H7 (cell line): ENCODE measurements at regions not wholly inside any gene's neighbourhood (a gene's known extent, or its start where the extent isn't known, plus 50 kb on each side); places are given as distances from the start of the nearest gene placed in this dataset.
A peak's percentile ranks its signal among the peaks of the same experiment; 100 is the strongest.
"Not testable (repeated sequence)": the region's sequence is repeated elsewhere in the genome, so short reads cannot be mapped to it uniquely, and the experiment has no call there.

Source experiments
- DNase-seq: peaks from one replicate; pipeline ENCODE4 v3.0.0; 2012
- H3K27me3 ChIP-seq: 2 replicates; pipeline ENCODE4 v1.6.0; 2011; ENCODE audit warnings: mild to moderate bottlenecking, low read length; ENCODE audit not compliant: control insufficient read depth, insufficient read depth
- H3K36me3 ChIP-seq: replicated peaks from 2 replicates; pipeline ENCODE4 v1.5.1; 2011; ENCODE audit warnings: low read length; ENCODE audit not compliant: control insufficient read depth, insufficient read depth
- H3K4me3 ChIP-seq: 2 replicates; pipeline ENCODE4 v1.5.1; 2011; ENCODE audit warnings: low read depth, mild to moderate bottlenecking, control low read depth, low read length, moderate library complexity; ENCODE audit not compliant: insufficient read depth

DNA sequence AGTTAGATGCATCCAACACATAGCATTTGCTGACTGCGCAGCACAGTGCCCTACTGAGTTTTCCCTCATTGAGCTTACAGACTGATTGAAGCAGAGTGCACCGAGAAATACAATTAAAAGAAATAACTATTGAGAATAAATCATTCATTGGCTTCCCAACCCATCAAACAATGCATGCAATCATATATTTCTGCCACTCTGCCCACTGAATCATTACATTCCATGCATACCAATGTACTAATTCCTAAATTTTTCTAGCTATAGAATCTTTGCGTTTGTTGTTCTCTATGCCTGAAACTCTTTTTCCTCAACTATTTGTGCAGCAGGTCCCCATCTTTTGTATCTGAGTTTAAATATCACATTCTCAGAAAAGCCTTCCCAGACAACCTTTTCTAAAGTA lies 783.8 kb downstream of the SORCS1 start:
- Histone ChIP-seq H3K36me3 (no peaks in the 10 kb centered on the region), H3K27me3 (no peaks in the 10 kb centered on the region), H3K4me3 (no peak overlapping the region)
- no peak for DNase-seq

DNA sequence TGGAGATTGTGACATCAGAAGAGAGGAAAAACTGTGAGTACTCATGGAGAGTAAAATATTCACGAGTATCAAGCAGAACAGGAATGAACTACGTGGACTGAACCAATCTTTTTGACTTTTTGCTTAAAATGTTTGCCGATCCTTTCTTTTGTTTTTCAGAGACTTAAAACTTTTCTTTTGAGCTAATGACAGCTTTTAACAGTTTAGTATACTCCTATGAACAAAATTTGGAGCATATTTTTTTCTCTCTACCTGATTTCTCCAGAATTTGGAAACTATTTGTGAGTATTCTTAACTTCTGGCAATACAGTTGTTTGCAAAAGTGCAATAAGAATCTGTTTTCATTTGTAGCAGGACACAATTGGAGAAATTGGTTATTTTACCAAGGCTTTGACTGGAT lies 786.3 kb downstream of the SORCS1 start:
- H3K36me3 ChIP-seq: no peaks in the 10 kb centered on the region
- H3K27me3 ChIP-seq: no peaks in the 10 kb centered on the region
- no peak for DNase-seq
- H3K4me3 ChIP-seq: no peak overlapping the region

DNA sequence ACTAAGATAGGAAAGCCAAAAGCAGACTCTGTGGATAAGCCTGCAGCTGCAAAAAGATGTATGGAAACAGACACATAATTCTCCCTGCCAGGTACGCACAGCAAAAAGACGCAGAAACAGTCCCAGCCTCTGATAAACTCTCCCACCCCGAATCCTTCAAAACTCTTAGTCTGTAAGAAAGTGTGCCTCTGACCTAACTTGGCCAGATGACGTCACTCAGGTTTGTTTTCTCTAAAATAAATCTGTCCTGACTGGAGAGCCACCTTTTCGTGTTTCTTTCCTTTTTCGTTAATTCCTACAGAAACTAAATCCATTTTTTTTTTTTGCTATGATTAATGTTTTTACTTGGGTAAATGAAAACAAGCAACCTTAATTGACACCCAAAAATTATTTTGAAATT lies 793.8 kb downstream of the SORCS1 start:
- DNase-seq: no peak
- Histone ChIP-seq H3K4me3 (no peak overlapping the region), H3K27me3 (no peaks in the 10 kb centered on the region), H3K36me3 (no peaks in the 10 kb centered on the region)

DNA sequence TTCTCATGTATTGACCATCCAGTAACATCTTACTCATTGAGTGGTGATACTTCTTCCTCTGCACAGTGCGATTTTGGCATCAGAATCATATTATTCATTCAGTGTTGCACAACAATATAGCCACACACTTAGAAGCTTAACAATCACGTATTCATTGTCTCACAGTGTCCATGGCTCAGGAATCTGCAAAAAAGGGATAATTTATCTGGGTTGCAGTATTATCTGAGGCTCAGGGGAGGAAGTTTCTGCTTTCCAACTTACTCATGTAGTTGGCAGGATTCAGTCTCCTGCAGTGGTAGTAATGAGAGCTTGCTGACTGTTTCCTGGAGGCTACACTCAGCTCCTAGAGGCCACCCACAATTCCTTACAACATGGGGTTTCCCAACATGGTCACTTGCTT lies 803.6 kb downstream of the SORCS1 start:
- Histone ChIP-seq H3K36me3 (no peaks in the 10 kb centered on the region), H3K4me3 (no peak overlapping the region), H3K27me3 (no peaks in the 10 kb centered on the region)
- DNase-seq: no peak

DNA sequence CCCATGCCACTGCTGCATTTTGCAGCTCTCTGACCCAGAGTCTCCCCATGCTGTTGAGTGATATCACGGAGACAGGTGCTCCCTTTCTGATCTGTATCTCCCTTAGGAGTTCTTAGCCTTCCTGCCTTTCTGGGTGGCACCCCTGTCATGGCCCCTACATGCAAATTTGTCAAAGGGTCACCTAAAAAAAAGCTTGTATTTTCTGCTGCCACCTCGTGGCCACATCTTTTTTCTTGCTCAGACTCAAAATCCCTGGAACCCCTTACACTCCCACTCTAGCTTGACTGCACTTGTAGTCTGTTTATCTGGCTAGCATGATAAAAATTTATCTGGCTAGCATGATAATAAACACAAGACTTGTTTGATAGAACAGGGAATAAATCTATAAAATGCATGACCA lies 809.1 kb downstream of the SORCS1 start:
- Histone ChIP-seq H3K4me3 (no peak overlapping the region), H3K36me3 (no peaks in the 10 kb centered on the region), H3K27me3 (no peaks in the 10 kb centered on the region)
- DNase-seq: peak; percentile 11

DNA sequence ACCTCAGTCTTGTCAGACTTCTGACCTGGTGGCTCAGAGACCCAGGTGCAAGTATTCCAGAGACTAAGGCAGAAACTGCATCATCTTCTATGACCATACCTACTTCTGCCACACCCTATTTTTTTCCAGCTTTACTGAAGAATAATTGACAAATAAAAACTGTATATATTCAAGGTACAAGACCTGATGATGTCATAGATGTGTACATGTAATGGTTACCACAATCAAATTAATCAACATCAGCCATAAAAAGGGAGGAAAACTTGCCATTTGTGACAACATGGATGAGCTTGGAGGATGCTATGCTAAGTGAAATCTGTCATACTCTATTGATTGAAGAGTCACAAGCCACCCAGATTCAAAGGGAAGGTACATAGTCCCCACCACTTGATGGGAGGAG lies 815.6 kb downstream of the SORCS1 start:
- Histone ChIP-seq H3K4me3 (no peak overlapping the region), H3K36me3 (no peaks in the 10 kb centered on the region), H3K27me3 (no peaks in the 10 kb centered on the region)
- no peak for DNase-seq

DNA sequence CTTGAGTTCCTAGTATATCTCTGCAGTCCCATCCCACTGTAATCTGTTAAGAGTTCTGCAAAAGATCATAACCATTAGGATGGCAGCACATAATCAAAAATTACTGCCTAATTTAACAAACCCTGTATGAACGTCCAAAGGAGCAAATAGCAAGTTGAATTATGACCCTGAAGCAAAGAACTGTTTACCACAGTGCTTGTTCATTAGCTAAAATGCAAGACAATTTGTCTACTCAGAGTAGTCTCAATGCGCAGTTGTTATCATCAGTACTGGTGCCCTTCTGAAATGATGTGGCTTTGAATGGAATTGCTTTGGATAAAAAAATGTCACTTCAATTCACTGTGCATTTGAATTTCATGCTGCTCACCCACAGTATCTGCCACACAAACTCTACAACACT lies 817.0 kb downstream of the SORCS1 start:
- Histone ChIP-seq H3K27me3 (no peaks in the 10 kb centered on the region), H3K36me3 (no peaks in the 10 kb centered on the region), H3K4me3 (no peak overlapping the region)
- DNase-seq: no peak

DNA sequence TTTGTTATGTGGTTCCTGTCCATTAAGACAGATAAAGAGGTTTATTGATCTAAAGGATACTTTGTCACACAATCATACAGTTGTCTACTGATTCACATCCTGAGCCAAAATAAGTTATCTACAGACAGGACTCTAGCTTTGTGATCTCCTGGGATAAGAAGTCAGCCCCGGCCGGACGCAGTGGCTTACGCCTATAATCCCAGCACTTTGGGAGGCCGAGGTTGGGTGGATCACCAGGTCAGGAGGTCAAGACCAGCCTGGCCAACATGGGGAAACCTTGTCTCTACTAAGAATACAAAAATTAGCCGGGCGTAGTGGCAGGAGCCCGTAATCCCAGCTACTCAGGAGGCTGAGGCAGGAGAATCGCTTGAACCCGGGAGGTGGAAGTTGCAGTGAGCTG lies 821.0 kb downstream of the SORCS1 start:
- not testable (repeated sequence) for DNase-seq, H3K27me3 ChIP-seq, H3K4me3 ChIP-seq, H3K36me3 ChIP-seq

DNA sequence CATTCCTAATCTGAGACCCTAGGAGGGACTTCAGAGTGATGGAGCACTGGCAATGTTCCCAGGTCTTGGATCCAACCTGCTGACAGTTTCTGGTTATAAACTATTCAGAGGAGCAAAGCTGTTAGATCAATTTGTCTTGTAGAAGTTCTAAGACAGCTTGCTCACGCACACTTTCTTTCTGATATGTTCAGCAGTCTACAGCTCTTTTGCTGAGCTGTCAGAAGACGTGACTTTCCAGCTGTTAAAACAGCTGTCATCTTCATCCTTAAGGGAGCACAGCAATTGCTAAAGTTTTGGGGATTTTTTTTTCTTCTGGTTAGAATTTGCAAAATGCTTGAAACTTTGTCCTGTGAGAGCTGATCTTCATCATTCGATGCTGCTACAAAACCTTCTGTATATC lies 823.1 kb downstream of the SORCS1 start:
- Histone ChIP-seq H3K4me3 (no peak overlapping the region), H3K36me3 (no peaks in the 10 kb centered on the region), H3K27me3 (no peaks in the 10 kb centered on the region)
- no peak for DNase-seq

DNA sequence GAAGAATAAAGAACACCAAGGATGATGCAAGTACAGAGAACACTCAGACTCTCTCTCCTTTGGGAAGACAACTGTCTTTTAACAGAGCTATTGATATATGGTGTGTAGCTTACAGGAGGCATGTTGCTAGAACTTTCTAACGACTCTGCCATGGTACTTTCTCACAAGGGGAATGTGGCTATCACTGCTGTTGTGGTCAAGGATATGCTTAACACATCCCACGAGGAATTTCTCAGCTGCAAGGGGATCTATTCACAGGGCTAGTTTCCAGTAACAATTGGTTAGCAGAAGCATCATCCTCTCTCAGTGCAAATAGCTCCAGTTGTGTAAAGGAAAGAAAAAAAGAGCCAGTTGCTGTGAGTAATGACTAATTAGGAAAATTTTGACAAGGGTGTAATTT lies 826.0 kb downstream of the SORCS1 start:
- Histone ChIP-seq H3K36me3 (no peaks in the 10 kb centered on the region), H3K4me3 (no peak overlapping the region), H3K27me3 (no peaks in the 10 kb centered on the region)
- DNase-seq: no peak

DNA sequence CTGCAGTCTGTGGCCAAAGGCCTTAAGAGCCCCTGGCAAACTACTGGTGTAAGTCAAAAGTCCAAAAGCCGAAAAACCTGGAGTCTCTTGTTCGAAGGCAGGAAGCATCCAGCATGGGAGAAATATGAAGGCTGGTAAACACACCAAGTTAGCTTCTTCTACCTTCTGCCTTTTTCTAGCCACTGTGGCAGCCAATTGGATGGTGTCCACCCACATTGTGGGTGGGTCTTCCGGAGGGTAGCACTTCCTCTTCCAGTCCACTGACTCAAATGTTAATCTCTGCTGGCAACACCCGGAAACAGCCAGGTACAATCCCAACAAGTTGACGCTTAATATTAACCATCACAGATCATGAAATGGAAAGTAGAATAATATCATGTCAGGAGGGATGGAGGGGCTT lies 827.6 kb downstream of the SORCS1 start:
- no peak for DNase-seq
- Histone ChIP-seq H3K36me3 (no peaks in the 10 kb centered on the region), H3K27me3 (no peaks in the 10 kb centered on the region), H3K4me3 (no peak overlapping the region)

DNA sequence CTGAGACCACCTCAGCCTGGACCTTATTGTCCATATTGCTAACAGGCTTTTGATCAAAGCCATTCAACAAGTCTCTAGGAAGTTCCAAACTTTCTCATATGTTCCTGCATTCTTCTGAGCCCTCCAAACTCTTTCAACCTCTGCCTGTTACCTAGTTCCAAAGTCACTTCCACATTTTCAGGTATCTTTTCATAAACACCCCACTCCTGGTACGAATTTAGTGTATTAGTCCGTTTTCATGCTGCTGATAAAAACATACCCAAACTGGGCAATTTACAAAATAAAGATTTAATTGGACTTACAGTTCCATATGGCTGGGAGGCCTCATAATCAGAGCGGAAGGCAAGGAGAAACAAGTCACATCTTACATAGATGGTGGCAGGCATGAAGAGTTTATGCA lies 836.8 kb downstream of the SORCS1 start:
- Histone ChIP-seq H3K27me3 (no peaks in the 10 kb centered on the region), H3K4me3 (no peak overlapping the region), H3K36me3 (no peaks in the 10 kb centered on the region)
- no peak for DNase-seq

DNA sequence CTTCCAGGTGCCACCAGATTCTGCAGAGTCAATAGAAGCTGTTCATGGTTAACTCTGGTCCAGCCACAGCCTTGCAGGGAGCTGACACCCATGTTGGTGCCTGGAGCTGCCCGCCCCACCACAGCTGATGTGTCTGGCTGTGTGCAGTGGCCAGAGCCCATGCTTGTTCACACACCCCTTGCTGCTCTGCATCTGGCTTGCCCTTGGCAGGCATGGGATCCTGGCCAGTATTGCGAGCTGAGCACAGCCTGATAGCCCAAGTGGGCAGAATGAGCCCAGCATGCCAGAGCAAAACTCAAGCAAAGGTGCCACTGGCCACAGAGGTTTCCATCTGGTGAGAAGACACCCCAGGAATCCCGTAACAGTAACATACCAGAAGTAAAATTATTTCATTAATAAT lies 843.6 kb downstream of the SORCS1 start:
- no peaks in the 10 kb centered on the region for H3K36me3 ChIP-seq
- no peak overlapping the region for H3K4me3 ChIP-seq
- no peak for DNase-seq
- no peaks in the 10 kb centered on the region for H3K27me3 ChIP-seq

DNA sequence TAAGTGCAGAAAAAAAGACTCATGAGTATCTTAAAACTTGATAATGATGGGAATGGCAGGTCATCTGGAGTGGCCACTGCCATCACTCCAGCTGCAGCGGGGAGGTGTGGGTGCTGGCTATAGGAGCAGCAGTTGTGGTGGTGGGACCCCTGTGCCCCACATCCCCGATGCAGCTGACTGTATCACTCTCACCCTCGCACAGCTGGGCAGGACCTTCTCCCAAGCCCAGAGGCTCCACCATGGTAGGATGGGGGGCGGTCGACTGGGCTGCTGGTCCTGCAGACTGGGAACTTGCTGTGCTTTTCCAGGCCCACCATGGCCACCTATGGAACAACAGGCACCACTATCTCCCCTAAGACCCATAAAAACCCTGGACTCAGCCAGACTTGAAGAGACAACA lies 844.4 kb downstream of the SORCS1 start:
- Histone ChIP-seq H3K36me3 (no peaks in the 10 kb centered on the region), H3K4me3 (no peak overlapping the region), H3K27me3 (no peaks in the 10 kb centered on the region)
- no peak for DNase-seq

DNA sequence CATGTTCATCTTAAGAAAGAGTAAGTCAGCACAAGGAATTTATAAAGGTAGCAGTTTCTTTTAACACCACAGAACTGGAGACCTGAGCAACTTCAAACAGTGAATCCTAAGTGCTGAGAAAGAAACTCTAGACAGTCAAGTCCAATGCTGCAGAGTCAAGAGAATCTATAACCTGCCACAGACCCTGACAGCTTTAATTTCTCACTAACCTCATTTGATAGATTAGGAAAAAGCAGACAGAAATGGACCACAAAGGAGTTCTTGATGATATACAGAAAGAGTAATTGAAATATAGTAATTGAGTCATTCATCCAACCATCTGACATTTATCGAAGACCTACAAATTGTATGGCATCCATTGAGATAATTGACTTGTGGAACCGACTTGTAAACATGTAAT lies 847.0 kb downstream of the SORCS1 start:
- Histone ChIP-seq H3K4me3 (no peak overlapping the region), H3K27me3 (no peaks in the 10 kb centered on the region), H3K36me3 (no peaks in the 10 kb centered on the region)
- DNase-seq: no peak

DNA sequence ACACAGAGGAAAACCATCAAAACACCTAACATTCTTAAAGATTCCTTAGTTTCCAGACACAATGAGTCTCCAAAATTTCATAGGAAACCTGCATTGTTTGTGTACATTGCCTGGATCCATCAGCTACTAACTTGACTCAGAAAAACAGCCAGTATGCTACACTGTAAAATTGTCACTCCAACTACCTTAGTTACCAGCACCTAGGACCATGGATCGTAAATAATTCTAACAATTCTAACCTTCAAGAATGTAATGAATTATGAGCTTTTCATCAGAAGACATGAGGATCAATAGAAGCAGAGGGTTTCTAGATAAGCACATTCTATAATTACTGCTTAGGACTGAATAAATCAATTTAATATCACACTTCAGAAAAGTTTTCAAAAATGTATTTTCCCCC lies 851.5 kb downstream of the SORCS1 start:
- Histone ChIP-seq H3K36me3 (no peaks in the 10 kb centered on the region), H3K27me3 (no peaks in the 10 kb centered on the region), H3K4me3 (no peak overlapping the region)
- no peak for DNase-seq
